WI38 (cell line): ENCODE measurements at regions not wholly inside any gene's neighbourhood (a gene's known extent, or its start where the extent isn't known, plus 50 kb on each side); places are given as distances from the start of the nearest gene placed in this dataset.

ENCODE experiments used
- H3K4me3 ChIP-seq: 2 replicates; pipeline ENCODE4 v1.5.1; 2011; ENCODE audit warnings: low read depth, mild to moderate bottlenecking, control low read depth, low read length
- TF ChIP-seq, protein P1 (sequence below): IDR thresholded peaks from 2 replicates; pipeline ENCODE4 v1.5.1; 2012; ENCODE audit warnings: low read depth, mild to moderate bottlenecking, control low read depth, low read length

DNA sequence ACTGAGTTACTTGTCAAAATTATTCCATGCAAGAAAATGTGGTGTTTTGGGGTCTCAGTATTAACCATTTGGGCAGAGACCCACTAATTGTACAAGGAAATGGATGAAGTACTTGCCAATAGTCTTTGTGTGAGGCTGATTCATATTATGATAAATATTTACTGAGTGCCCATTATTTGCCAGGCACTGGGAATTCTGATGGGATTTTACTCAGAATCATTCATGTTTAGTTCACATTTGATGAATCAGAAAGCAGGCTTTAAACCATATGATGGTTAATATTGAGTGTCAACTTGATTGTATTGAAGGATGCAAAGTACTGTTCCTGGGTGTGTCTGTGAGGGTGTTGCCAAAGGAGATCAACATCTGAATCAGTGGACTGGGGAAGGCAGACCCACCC lies 66.2 kb upstream of the SOX21 start:
- no peak overlapping the region for H3K4me3 ChIP-seq
- TF ChIP-seq, protein P1, sequence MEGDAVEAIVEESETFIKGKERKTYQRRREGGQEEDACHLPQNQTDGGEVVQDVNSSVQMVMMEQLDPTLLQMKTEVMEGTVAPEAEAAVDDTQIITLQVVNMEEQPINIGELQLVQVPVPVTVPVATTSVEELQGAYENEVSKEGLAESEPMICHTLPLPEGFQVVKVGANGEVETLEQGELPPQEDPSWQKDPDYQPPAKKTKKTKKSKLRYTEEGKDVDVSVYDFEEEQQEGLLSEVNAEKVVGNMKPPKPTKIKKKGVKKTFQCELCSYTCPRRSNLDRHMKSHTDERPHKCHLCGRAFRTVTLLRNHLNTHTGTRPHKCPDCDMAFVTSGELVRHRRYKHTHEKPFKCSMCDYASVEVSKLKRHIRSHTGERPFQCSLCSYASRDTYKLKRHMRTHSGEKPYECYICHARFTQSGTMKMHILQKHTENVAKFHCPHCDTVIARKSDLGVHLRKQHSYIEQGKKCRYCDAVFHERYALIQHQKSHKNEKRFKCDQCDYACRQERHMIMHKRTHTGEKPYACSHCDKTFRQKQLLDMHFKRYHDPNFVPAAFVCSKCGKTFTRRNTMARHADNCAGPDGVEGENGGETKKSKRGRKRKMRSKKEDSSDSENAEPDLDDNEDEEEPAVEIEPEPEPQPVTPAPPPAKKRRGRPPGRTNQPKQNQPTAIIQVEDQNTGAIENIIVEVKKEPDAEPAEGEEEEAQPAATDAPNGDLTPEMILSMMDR = no peak

DNA sequence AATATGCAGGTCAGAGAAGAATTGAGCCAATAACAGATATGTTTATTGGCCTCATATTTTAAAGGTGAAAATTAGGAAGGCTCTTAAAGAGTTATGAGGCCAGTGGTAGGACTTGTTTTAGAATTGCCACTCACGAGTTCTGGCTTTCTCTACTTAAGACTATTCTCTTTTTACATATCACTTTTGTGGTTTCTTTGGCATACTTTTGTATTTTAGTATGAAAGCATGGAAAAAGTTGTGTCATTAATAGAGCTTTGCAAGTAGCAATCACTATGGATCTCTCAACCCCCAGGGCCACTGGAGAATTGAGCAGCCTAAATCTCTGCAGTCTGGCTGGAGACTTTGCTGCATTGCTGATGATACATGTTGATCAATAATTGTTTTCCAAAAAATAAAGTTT lies 64.6 kb upstream of the SOX21 start:
- no peak overlapping the region for H3K4me3 ChIP-seq
- TF ChIP-seq, protein P1 = no peak

DNA sequence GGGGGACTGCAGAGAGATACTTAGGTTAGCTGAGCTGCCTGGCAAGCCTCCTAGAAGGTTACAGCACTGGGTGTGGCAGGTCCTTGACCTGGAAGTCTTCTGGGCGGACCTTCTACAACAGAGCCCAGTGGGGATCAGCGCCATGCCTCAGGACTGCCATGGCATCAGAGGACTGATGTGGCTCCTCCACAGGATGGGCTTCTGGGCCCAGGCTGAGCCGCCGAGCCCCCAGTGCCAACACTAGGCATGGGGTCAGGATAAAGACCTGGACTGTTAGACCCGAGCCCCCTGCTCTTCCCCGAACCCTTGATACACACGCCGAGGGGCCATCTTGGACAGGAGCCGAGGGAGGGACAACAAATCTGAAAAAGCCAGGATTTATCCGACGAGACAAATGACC lies 64.0 kb upstream of the SOX21 start:
- TF ChIP-seq, protein P1 = no peak
- no peak overlapping the region for H3K4me3 ChIP-seq

DNA sequence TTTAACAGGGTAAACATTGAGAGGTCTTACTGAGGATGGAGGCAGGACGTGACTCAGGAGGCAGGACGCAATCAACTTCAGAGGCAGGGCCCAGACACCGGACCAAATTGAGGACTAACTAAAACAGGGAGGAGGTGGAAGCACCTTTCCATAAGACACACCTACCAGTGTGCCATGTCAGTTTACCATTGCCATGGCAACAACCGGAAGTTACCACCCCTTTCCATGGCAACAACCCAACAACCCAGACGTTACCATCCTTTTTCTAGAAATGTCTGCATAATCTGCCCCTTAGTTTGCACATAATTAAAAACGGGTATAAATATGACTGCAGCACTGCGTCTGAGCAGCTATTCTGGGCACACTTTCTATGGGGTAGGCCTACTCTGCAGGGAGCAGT lies 53.5 kb upstream of the SOX21 start:
- TF ChIP-seq, protein P1 = no peak
- H3K4me3 ChIP-seq = no peak overlapping the region

DNA sequence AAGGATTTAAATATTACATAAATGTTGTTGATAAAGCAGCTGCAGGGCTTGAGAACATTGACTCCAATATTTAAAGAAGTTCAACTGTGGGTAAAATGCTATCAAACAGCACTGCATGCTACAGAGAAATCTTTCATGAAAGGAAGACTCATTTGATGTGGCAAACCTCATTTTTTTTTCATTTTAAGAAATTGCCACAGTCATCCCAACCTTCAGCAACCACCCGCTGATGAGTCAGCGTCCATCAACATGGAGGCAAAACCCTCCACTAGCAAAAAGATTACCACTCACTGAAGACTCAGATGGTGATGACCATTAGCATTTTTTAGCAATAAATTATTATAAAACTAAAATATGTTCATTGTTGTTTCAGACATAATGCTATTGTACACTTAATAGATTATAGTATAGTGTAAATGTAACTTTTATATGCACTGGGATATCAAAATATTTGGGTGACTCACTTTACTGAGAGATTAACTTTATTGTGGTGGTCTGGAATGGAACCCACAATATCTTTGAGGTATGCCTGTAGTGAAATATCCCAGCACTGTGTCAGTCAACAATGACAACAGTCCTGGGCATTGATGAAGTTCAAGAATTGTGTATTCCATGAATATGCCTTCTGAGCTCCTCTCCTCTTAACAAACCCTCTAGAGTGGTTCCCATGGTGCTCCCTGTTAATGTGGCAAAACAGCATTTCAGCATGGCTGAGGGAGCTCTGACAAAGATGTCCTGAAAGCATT lies 52.4 kb upstream of the SOX21 start:
- TF ChIP-seq, protein P1 = no peak
- H3K4me3 ChIP-seq = no peak overlapping the region
